SW480 (cell line): ENCODE measurements at regions not wholly inside any gene's neighbourhood (a gene's known extent, or its start where the extent isn't known, plus 50 kb on each side); places are given as distances from the start of the nearest gene placed in this dataset.
"Not testable (repeated sequence)": the region's sequence is repeated elsewhere in the genome, so short reads cannot be mapped to it uniquely, and the experiment has no call there.

Experiments used
- DNase-seq: peaks from one replicate; pipeline ENCODE4 v3.0.0-alpha.2; 2016; ENCODE audit warnings: low spot score

DNA sequence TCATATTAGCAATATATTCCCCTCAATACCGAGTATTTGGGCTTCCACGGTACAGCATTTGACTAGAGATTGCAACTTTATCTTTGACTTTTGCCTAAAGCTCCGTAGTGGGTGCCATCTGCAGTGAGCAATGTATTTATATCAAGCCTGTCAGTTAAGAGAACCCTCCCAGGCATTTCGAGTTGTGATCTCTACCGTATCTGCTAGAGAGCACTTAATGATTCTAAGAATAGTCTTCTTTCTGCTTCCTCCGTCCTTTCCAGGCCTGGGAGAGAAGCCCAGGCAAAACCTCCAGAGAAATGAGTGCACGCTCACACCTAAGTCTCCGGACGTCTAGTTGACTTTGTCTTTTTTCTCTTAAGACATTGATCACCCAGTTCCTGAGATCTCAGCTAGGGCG is 210.6 kb downstream of the KLF6 start:
- no peak for DNase-seq

DNA sequence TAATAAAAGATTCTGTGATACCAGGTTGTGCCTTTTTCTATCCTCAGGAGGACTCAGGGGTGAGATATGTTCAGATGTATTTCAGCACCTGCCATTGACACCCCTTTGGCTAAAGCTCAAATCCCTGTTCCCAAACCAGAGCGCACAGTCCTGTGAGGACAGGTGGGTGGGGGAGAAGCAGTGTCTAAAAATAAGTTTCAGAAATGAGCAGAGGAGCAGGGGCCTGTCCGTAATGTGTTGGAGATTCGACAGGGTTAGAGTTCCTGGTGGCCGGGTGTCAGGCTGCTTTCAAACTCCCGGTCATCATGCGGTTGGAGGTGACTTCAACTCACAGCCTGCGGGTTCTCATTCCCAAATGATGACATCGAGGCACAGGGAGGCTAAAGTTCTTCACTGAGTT is 211.5 kb downstream of the KLF6 start:
- no peak for DNase-seq

DNA sequence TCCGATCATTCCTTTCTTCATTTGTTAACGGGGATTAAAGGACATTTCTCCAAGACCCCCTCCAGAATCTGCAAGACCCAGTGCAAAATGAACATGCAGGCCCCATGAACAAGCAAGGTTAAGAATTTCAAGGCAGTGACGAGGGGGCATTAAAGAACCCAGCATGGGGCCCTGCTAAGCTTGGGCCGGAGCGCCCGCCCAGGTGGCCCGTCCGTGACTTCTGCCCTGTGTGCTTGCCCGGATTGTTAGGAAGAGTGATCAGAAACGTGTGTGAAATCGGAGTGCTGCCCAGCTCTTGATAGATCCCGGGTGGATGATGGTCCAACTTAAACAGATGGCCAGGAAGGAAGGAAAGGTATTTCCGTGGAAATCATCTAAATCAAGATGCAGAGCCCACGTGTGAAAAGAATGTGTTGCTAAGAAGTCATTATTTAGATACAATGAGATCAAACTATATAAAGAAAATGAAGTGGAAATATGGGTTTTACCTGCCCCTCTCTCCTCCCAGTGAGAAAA is 213.6 kb downstream of the KLF6 start:
- DNase-seq: no peak

DNA sequence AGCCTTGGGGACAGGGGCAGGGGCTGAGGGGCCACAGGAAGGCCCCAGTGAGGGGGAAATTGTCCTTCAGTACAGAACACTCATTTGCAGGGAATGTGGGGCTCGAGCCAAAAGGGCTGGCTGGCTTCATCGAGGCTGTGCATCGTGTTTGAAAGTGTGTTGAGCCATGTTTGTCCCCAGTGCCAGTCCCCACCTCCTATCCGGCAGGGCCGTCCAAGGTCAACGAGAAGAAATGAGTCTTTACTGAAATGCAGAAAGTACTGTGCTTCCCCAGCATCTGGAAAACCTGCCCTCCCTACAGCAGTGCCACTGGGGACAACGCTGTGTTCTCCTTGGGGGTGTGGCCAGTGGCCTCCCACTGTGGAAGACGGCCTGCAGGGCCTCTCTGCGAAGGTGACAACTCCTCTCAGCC is 214.1 kb downstream of the KLF6 start:
- no peak for DNase-seq

DNA sequence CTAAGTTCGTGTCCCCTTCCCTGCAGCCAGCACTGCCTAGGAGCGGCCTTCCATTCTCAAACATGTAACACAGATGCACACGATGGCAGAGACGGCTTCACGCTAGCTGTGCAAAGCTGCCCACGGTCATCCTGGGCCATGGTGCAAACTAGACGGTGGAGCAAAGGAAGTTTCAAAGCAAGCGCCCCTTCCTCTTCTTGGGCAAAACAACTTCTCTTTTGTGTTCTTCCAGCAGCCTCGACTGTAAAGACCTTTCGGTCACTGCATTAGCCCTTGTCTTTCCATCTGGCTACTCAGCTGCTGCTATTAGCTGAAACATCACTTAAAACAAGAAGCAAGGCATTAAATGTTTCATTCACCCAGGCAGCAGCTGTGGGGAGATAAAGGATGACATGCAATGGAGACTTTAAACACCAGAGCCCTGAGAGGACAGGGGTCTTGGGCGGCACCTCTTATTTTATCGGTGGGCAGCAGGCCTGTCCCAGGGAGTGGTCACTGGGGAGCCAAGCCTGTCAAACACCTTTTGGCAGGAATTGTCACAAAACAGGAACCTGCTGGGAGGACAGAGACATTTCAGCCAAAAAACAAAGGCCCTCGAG is 214.8 kb downstream of the KLF6 start:
- DNase-seq: no peak

DNA sequence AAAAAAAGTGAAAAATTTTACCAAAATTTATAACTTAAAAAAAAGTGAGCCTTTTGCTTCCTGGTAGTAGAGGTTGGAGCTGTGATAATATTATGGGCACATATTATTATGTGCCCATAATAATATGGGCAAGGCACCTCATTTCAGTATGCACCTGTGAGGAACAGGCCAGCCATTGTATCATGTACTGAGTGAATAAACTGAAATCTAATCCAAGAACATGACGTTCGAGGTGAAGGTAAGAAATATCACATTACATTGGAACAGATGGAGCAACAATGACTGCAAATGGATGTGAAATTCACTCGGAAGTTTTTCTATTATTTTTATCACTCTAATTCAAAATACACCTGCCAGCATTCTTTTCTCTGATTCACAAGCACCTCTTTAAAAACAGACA is 216.0 kb downstream of the KLF6 start:
- DNase-seq: no peak

DNA sequence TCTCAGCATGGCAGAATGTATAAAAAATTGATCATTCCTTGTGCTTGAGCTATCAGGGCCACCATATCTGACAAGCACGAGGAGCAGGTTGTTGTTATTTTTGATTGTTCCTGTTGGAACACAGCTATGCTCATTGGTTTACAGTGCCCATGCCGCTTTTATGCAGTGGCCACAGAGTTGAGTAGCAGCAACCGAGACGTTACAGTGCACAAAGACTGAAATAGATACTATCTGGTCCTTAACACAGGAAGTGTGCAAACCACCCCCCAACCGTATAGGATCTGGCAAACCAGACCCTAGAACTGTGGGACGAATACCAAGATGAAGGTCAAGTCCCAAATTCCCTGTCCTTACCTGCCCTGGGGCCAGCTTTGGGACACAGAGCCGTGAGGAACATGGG is 216.6 kb downstream of the KLF6 start:
- no peak for DNase-seq

DNA sequence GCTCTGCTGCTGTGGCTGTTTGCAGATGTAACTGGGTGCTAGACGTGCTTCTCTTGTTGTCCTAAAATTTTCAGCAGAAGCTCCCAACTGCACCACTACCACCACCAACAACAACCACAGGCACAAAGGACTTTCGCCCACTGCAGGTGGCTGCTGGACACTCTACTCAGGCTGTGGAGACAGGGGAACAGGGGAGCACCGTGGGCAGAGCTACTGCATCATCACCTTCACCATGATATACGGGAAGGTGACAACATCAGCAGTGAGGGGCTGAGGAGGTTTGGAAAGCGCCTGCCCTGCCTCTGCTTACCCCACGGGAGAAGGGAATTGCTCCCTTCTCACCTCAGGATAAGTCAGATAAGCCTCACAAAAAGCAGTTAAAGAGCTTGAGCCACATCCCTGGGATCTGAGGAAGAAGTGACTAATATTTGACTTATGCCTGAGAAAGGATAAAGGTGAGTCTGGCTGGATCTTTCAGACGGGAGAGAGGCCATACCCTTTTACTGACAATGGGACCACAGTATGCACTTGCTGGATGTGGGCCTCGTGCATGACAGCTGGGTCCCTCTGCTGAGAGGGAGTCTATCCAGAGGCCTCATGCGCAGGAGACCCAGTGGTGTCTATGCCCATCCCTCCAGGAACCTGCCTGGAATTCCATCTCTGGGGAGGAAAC is 217.6 kb downstream of the KLF6 start:
- DNase-seq: no peak

DNA sequence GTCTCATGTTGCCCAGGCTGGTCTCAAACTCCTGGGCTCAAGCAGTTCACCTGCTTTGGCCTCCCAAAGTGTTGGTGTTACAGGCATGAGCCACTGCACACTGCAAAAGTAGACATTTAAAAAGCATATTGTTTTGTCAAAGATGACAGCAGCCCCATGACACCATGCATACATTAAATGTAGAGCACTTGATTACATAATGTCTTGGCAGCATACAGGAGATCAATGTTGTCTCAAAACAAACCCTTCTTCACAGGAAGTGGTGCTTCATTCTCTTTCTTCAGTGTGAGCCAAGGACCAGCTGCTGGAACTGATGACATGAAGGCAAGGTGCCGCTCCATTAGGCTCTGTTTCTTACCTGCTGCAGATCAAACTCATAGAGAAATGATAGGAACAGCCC is 218.4 kb downstream of the KLF6 start:
- DNase-seq: no peak

DNA sequence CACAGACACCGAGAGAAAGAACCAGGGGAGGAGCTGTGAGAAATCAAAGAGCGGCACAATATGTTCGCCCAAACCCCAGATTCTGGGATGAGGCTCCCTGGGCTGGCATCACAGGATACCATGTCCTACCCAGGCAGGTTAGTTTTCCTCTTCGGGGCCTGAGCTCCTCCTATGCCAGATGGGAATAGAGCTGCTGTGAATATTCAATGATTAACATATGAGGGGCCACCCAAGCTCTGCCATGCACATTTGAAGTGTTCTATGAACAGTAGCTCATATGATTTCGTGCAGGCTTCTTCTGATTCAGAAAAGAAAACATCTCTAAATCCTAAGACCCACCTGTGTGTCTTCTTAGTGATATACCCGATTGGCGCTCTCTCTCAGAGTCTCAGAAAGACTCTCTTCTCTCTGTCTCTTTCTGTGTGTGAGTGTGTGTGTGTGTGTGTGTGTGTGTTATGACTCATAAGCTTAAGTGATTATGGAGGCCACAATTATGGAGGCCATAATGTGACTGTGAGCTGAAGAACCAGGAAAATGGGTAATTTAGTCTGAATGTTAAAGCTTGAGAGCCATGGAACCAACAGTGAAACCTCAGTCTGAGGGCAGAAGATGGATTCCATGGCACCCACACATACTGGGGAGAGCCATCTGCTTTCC is 220.5 kb downstream of the KLF6 start:
- no peak for DNase-seq

DNA sequence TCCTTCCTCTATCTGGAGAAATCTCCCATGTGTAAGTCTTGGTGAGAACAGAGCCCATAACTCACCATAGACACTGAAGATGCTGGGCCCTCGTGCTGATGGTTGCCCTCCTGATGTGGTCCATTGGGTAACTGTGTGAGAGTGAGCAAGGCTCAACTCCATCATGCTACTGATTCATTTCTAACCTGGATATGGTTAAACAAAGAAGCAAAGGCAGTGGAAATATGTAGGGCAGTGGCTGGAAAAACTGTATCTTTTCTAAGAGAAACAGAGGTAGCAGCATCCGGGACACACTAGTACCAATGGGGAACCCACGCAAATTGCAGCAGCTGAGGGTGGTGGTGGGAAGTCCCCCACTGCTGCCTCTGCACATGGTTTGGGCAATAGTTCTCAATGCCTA is 221.7 kb downstream of the KLF6 start:
- no peak for DNase-seq

DNA sequence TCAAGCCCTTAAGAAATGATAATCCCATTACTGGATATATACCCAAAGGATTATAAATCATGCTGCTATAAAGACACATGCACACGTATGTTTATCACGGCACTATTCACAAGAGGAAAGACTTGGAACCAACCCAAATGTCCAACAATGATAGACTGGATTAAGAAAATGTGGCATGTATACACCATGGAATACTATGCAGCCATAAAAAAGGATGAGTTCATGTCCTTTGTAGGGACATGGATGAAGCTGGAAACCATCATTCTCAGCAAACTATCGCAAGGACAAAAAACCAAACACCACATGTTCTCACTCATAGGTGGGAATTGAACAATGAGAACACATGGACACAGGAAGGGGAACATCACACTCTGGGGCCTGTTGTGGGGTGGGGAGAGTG is 224.4 kb downstream of the KLF6 start:
- not testable (repeated sequence) for DNase-seq

DNA sequence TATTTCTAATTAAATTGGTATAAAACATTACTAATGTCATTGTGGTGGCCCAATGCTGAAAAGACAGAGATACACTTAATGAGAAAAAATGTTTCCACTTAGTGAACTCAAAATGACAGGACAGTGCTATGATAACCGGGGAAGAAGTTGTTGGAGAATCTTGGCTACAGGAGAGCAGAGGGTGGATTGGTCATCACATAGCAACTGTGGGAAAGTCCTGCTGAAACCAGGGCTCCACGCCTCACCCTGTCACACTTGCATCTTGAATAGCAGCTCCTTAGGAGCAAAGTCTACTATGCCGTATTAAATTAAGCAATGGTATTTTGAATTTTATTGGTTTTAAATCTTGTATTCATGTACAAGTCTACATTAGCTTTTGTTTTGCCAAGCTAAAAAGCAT is 225.5 kb downstream of the KLF6 start:
- no peak for DNase-seq

DNA sequence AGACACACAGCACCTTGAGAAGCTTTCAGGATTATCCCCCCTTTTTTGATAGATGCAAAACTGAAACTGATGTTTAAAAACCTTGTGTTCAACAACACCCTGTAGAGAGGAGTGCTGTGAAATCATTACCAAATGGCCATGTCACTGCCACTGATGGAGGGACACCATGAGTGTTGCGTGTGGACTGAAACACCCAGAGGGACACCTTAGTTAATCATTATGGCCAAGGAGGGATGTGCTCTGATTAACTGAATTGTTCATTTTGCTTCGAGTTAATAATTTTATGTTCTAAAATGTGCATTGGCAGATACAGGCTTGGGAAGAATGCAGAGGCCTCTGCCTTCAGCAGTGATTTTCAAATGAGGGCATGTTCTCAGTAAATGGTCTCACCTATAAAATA is 226.0 kb downstream of the KLF6 start:
- no peak for DNase-seq

DNA sequence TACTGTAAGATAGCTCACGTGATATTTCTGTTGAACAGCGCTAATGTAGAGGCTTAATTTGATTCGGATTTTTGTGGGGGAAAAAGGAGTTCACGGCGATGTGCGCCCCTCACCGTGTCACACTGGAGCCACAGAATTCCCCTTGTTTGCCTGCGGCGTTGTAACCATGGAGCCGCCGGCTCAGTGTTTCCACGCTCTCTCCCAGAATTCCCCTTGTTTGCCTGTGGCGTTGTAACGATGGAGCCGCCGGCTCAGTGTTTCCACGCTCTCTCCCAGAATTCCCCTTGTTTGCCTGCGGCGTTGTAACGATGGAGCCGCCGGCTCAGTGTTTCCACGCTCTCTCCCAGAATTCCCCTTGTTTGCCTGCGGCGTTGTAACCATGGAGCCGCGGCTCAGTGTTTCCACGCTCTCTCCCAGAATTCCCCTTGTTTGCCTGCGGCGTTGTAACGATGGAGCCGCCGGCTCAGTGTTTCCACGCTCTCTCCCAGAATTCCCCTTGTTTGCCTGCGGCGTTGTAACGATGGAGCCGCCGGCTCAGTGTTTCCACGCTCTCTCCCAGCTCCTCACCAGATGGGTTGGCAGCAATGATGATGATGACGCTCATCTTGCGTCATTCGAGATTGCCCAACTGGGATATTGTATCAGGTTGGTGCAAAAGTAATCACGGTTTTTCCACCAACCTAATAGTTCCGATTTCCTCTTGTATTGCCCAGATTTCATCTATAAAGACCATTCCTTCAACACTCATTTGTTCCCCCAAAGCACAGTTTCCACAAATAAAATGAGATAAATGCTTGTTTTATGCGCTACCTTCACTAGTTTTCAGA is 228.6 kb downstream of the KLF6 start:
- DNase-seq: not testable (repeated sequence)

DNA sequence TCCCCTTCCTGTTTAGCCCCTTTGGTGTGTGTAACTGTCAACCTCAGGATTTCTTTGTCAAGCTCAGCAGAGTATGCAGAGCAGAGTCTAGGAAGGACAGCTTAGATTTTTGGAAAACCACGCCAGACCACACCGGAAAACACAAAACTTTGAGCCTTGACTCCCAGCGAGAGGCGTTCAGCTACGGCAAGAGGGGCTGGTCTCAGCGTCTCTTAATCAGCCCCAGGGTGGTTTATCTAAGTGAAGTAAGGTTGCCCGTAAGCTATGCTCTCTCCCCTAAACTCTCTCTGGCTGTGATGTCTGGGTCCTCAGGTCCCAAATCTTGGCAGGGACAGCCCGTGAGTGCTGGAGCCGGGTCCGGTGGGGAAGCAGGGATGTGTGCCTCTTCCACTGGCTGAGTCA is 230.9 kb downstream of the KLF6 start:
- no peak for DNase-seq

DNA sequence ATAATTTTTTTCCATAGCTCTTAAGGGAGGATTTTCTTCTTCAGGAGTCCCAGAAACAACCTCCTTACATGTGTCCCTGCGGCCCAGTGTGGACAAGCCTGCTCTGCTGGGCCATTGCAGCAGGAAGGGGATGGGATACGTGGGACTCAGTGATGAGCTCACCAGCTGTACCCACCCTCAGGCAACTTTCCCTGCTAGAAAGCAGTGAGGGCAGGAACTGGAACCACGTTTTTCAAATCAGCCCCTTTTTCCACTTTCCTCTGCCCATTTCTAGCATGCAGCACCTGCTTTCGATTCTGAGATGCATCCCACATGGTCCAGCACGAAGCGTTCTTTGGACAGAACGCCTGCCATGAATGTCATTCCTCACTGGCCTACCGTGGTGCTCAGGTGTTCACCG is 232.7 kb downstream of the KLF6 start:
- DNase-seq: no peak

DNA sequence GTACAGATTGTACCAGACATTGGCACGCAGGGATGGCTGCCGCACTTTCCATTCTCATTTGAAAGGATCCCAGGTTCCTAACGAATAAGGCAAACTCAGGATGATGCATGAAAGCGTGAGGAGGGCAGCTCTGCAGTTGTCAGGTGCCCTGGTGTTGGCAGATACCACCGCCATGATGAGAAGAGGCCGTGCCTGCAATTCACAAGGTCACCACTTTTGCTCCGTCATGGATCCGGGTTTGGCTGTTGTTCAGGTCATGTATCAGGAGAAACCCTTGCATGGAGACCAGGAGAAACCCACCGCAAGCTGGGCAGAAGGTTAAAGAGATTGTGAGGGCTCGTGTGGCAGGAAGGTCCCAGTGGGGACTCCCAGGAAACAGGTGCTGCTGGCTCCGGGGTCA is 233.2 kb downstream of the KLF6 start:
- DNase-seq: no peak

DNA sequence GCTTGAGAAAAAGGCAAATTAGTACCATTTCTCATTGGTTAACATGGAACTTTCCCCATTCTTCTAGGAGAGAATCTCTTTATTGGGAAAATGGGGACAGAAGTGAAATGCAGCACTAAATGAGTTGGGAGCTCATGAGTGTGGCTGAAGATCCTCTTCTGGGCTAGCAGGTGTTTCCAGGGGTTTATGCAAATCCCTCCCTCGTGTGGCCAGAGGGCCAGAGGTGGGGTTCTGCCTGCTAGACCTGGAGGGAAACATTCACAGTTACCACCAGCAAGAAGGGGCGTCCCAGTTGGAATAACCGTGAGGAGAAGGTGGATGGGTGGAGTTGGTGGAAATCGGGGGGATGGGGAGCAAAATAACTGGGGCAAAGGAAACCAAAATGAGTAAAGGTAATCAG is 235.9 kb downstream of the KLF6 start:
- no peak for DNase-seq

DNA sequence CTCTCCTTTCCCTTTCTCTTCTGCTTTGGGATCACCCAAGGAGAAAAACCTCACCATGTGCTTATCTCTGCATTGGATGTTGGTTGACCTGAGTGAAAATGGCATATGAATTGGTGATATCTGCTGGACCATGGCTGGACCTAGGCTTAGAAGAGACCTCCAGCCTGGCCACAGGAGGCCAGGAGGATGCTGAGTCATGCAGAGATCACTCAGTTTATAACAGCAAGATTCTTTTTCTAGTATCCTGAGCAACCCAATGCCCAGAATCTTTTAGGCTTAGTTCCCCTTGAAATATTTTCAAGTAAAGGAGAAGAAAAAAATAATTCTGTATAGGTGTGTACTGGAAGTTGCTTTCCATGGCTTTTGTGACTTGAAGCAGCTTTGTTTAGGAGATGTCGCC is 236.3 kb downstream of the KLF6 start:
- DNase-seq: no peak

DNA sequence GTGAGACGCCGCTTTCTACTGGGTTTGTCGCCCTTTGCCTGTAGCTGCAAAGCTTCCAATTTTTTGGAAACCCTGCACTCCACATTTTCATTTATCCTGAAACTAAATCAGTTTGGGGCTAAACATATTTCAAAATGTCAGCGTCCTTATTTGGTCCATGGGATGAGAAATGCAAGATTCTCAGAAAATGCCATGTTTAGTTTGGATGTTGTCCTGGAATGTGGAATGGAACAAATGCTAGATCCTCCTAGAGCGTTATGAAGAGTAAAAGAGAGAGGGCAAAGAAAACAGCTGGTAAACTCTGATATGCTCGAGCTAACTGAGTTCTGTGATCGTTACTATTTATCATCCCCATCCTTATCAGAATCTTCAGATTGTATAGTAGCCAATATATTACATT is 236.9 kb downstream of the KLF6 start:
- DNase-seq: no peak

DNA sequence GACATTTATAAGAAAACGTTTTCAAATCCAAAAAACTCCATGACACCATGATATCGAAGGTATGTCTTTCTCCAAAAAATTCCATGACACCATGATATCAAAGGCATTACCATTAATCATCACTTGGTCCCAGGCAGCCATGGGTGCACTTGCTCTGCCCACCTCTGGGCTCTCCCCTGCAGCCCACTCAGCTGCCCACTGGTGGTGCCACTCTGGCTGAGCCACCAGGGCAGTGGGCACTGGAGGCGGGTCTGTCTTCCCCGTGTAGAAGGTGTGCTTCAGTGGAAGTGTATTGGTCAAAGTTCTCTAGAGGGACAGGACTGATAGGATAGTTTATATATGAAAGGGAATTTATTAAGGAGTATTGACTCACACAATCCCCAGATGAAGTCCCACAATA is 240.4 kb downstream of the KLF6 start:
- no peak for DNase-seq

DNA sequence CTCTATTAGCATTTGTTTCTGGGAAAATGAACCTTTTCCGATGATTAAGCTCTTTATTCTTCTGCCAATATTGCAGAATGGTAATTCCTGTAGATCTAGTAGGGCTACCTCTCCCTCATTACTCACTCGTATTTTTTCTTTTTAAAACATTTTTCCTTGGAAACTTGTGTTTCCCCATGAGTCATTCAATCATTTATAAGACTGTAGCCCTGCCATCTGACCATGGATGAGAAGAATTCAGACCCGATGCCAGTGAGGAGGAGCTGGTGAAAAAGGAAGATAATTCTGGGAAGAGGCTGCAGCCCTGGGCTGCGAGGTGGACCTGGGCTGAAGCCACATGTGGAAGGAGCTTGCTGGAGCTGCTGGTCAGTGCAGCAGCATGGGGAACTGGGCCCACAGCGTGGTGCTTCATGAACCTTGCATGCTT is 242.8 kb downstream of the KLF6 start:
- DNase-seq: no peak
